ENCODE measurements at regions not wholly inside any gene's neighbourhood (a gene's known extent, or its start where the extent isn't known, plus 50 kb on each side); places are given as distances from the start of the nearest gene placed in this dataset.
A peak's percentile ranks its signal among the peaks of the same experiment; 100 is the strongest.

DNA sequence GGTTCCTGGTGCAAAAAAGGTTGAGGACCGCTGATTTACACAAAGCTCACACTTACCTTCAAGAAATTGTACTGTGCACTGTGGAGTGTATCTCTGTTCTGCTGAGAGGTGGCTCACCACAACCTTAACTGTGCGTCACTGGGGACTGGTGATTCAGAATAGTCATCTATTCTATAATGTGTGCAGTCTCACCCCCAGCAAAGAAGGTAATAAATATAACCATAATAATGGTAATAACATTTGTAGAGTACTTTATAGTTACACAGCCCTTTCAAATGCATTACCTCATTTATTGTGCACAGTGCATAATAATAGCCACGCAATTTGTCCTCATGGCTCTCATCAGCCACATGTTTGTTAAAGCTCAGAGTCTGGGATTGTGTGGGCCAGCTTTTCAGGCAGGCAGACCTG, 59.4 kb upstream of the DUSP10 start:
- H3K4me1 Mint-ChIP-seq = peaks cover 12% of the 10 kb centered on the region
- peak overlapping the region; percentile 34 for H3K27ac Mint-ChIP-seq
- H3K36me3 Mint-ChIP-seq = peaks cover 10% of the 10 kb centered on the region
- POLR2A ChIA-PET = no interaction called here
- ATAC-seq (ENCODE audit: low read depth) = peak; percentile 54
- H3K9me3 Mint-ChIP-seq = peaks cover 9% of the 10 kb centered on the region
- H3K27me3 Mint-ChIP-seq = no peaks in the 10 kb centered on the region
- no peak overlapping the region for H3K4me3 Mint-ChIP-seq
- DNase-seq = no peak

GRCh38 chr1:221800831-221801230, 58.9 kb upstream of the DUSP10 start:
- Mint-ChIP-seq H3K9me3 (peaks cover 9% of the 10 kb centered on the region), H3K4me1 (peaks cover 12% of the 10 kb centered on the region), H3K36me3 (peaks cover 10% of the 10 kb centered on the region), H3K27ac (no peak overlapping the region), H3K27me3 (no peaks in the 10 kb centered on the region), H3K4me3 (no peak overlapping the region)
- POLR2A ChIA-PET = interaction anchor here (0.8 kb wide), 1 partner anchor 9 kb away, joined by 3 read pairs; no protein-coding TSS in a partner anchor
- no peak for DNase-seq
- ATAC-seq (ENCODE audit: low read depth) = peak; percentile 60

DNA sequence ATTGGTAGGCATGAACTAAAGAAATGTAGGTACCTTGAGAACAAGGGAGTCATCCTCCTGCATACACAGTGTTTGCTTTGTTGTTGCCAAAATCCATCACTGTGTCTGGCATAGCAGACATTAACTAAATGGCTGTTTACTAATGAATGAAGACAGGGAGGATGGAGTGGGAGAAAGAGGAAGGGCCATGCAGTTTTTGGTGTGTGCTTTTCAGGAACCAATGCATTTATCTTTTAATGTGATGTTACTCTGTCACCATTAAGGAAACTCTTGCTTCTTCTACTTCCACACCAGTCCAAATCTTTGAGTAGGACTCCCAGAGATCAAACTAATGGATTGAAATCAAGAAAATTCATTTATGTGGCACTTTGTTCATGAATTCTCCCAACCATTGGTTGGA, 55.6 kb upstream of the DUSP10 start:
- POLR2A ChIA-PET = no interaction called here
- Mint-ChIP-seq H3K9me3 (peaks cover 14% of the 10 kb centered on the region), H3K27ac (no peak overlapping the region), H3K36me3 (peaks cover 21% of the 10 kb centered on the region), H3K4me1 (peaks cover 35% of the 10 kb centered on the region), H3K27me3 (no peaks in the 10 kb centered on the region), H3K4me3 (no peak overlapping the region)
- DNase-seq (no peak), ATAC-seq (ENCODE audit: low read depth) (no peak)

GRCh38 chr1:221796700-221797099, 54.8 kb upstream of the DUSP10 start:
- ATAC-seq (ENCODE audit: low read depth) (no peak), DNase-seq (no peak)
- POLR2A ChIA-PET = no interaction called here
- H3K27me3 Mint-ChIP-seq = no peaks in the 10 kb centered on the region
- H3K27ac Mint-ChIP-seq = no peak overlapping the region
- H3K4me3 Mint-ChIP-seq = no peak overlapping the region
- H3K36me3 Mint-ChIP-seq = peaks cover 21% of the 10 kb centered on the region
- peaks cover 33% of the 10 kb centered on the region for H3K4me1 Mint-ChIP-seq
- peaks cover 14% of the 10 kb centered on the region for H3K9me3 Mint-ChIP-seq

- Mint-ChIP-seq H3K4me3 (no peak overlapping the region), H3K36me3 (peaks cover 21% of the 10 kb centered on the region), H3K9me3 (peaks cover 13% of the 10 kb centered on the region), H3K27me3 (no peaks in the 10 kb centered on the region), H3K4me1 (peaks cover 25% of the 10 kb centered on the region), H3K27ac (peak overlapping the region; percentile 57)
- ATAC-seq (ENCODE audit: low read depth) (no peak), DNase-seq (no peak)
- POLR2A ChIA-PET = no interaction called here
Observed at GRCh38 chr1:221795380-221795779, 53.5 kb upstream of the DUSP10 start.

DNA sequence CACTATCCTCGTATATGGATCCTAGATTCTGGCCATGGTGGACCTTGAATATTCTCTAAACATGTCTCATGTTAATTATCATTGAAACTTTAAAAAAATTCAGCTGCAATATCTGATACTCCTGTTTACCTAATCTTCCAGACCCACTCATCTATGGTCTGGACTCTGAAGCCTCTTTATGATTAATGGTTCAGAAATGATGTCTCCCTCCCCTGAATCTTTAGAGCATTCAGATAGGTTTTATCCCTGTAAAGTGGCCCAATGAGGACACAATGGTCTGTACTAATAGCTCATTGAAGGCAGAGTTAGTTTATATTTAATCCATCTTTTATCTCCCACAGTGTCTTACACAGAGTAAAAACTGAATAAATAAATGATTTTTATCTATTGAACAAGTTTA, 53.0 kb upstream of the DUSP10 start:
- Mint-ChIP-seq H3K27me3 (no peaks in the 10 kb centered on the region), H3K27ac (no peak overlapping the region), H3K4me3 (no peak overlapping the region), H3K9me3 (peaks cover 12% of the 10 kb centered on the region), H3K36me3 (peaks cover 19% of the 10 kb centered on the region), H3K4me1 (peaks cover 24% of the 10 kb centered on the region)
- DNase-seq = no peak
- no peak for ATAC-seq (ENCODE audit: low read depth)
- POLR2A ChIA-PET = interaction anchor here (1.0 kb wide), 1 partner anchor 51 kb away, joined by 3 read pairs; no protein-coding TSS in a partner anchor

DNA sequence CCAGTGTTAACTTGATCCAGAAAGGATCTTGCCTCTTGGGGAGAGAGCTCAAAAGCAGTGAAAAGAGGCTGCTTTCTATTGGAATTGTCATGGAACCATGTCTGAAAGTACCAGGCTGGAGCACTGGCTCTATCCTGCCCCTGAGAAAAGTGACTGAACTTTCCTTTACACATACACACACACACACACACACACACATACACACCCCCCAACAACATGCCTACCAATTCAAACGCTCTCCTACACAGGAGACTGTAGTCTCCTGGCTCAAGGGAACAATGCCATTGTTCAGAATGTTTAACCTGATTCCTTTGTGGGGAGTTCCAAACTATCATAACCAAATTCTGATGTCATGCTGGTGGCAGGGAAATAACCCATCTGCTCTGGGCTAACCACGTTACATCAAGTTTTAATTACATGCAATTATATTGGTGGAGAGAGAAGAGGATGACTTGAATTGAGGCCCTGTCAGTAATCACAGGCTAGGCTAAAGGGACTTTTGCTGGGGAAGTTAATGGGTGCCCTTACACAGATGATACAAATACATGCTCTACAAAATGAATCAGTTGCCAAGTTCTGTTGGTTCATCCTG, 52.3 kb upstream of the DUSP10 start:
- DNase-seq (no peak), ATAC-seq (ENCODE audit: low read depth) (peak; percentile 56)
- Mint-ChIP-seq H3K4me3 (peak overlapping the region; percentile 12), H3K9me3 (peaks cover 6% of the 10 kb centered on the region), H3K4me1 (peaks cover 25% of the 10 kb centered on the region), H3K36me3 (peaks cover 13% of the 10 kb centered on the region), H3K27me3 (no peaks in the 10 kb centered on the region), H3K27ac (peak overlapping the region; percentile 59)
- POLR2A ChIA-PET = interaction anchor here (1.0 kb wide), 1 partner anchor 51 kb away, joined by 3 read pairs; no protein-coding TSS in a partner anchor

GRCh38 chr1:221793439-221794078, 51.7 kb upstream of the DUSP10 start:
- ATAC-seq (ENCODE audit: low read depth) = peak; percentile 68
- no peak for DNase-seq
- Mint-ChIP-seq H3K4me3 (peak overlapping the region; percentile 6), H3K27me3 (no peaks in the 10 kb centered on the region), H3K36me3 (peaks cover 17% of the 10 kb centered on the region), H3K27ac (peak overlapping the region; percentile 25), H3K4me1 (peaks cover 25% of the 10 kb centered on the region), H3K9me3 (peaks cover 6% of the 10 kb centered on the region)
- POLR2A ChIA-PET = interaction anchor here (1.0 kb wide), 1 partner anchor 17 kb away, joined by 3 read pairs; no protein-coding TSS in a partner anchor

GRCh38 chr1:221791846-221792245, 50.0 kb upstream of the DUSP10 start:
- H3K4me1 Mint-ChIP-seq = peaks cover 25% of the 10 kb centered on the region
- H3K27ac Mint-ChIP-seq = no peak overlapping the region
- no peak overlapping the region for H3K4me3 Mint-ChIP-seq
- H3K36me3 Mint-ChIP-seq = peaks cover 18% of the 10 kb centered on the region
- no peaks in the 10 kb centered on the region for H3K27me3 Mint-ChIP-seq
- DNase-seq = no peak
- peaks cover 7% of the 10 kb centered on the region for H3K9me3 Mint-ChIP-seq
- POLR2A ChIA-PET = no interaction called here
- ATAC-seq (ENCODE audit: low read depth) = no peak

Data from activated naive CD8-positive, alpha-beta T cell treated with anti-CD3 and anti-CD28 coated beads, Interleukin-2, amount 10 ng/mL, durations not matched to agents 7 days and 5 days (primary cell).